ENCODE measurements at regions not wholly inside any gene's neighbourhood (a gene's known extent, or its start where the extent isn't known, plus 50 kb on each side); places are given as distances from the start of the nearest gene placed in this dataset.

GRCh38 chr20:57911512-57912226 lies 201.9 kb upstream of the PMEPA1 start:
- no peak overlapping the region for H3K27ac ChIP-seq (ENCODE audit: low read depth, low read length)
- H3K4me3 ChIP-seq (ENCODE audit: low read depth in 1 of 2, low read length in 2 of 2) = no peak overlapping the region
- peaks cover 0 to 3% of the 10 kb centered on the region in 2 donors for H3K27me3 ChIP-seq (ENCODE audit: control insufficient read depth in 1 of 2, insufficient read depth in 2 of 2, low read length in 2 of 2)
- H3K4me1 ChIP-seq (ENCODE audit: control insufficient read depth in 1 of 2, insufficient read depth in 2 of 2, low read length in 2 of 2) = no peaks in the 10 kb centered on the region
- no peaks in the 10 kb centered on the region for H3K9me3 ChIP-seq (ENCODE audit: control insufficient read depth in 1 of 2, low read length in 2 of 2)
- H3K9ac ChIP-seq (ENCODE audit: low read depth in 1 of 2, low read length in 2 of 2) = no peak overlapping the region
- H3K36me3 ChIP-seq (ENCODE audit: control insufficient read depth in 1 of 2, insufficient read depth in 2 of 2, low read length in 2 of 2) = no peaks in the 10 kb centered on the region

GRCh38 chr20:57910716-57911115 lies 200.9 kb upstream of the PMEPA1 start:
- H3K9ac ChIP-seq (ENCODE audit: low read depth in 1 of 2, low read length in 2 of 2) = no peak overlapping the region
- H3K4me3 ChIP-seq (ENCODE audit: low read depth in 1 of 2, low read length in 2 of 2) = no peak overlapping the region
- H3K4me1 ChIP-seq (ENCODE audit: control insufficient read depth in 1 of 2, insufficient read depth in 2 of 2, low read length in 2 of 2) = no peaks in the 10 kb centered on the region
- no peak overlapping the region for H3K27ac ChIP-seq (ENCODE audit: low read depth, low read length)
- H3K36me3 ChIP-seq (ENCODE audit: control insufficient read depth in 1 of 2, insufficient read depth in 2 of 2, low read length in 2 of 2) = no peaks in the 10 kb centered on the region
- H3K27me3 ChIP-seq (ENCODE audit: control insufficient read depth in 1 of 2, insufficient read depth in 2 of 2, low read length in 2 of 2) = peaks cover 0 to 3% of the 10 kb centered on the region in 2 donors
- no peaks in the 10 kb centered on the region for H3K9me3 ChIP-seq (ENCODE audit: control insufficient read depth in 1 of 2, low read length in 2 of 2)

GRCh38 chr20:57909763-57910331 lies 200.0 kb upstream of the PMEPA1 start:
- Histone ChIP-seq H3K27me3 (ENCODE audit: control insufficient read depth in 1 of 2, insufficient read depth in 2 of 2, low read length in 2 of 2) (peaks cover 0 to 3% of the 10 kb centered on the region in 2 donors), H3K9ac (ENCODE audit: low read depth in 1 of 2, low read length in 2 of 2) (no peak overlapping the region), H3K9me3 (ENCODE audit: control insufficient read depth in 1 of 2, low read length in 2 of 2) (no peaks in the 10 kb centered on the region), H3K27ac (ENCODE audit: low read depth, low read length) (no peak overlapping the region), H3K4me1 (ENCODE audit: control insufficient read depth in 1 of 2, insufficient read depth in 2 of 2, low read length in 2 of 2) (no peaks in the 10 kb centered on the region), H3K36me3 (ENCODE audit: control insufficient read depth in 1 of 2, insufficient read depth in 2 of 2, low read length in 2 of 2) (no peaks in the 10 kb centered on the region), H3K4me3 (ENCODE audit: low read depth in 1 of 2, low read length in 2 of 2) (no peak overlapping the region)

GRCh38 chr20:57908704-57909630 lies 199.2 kb upstream of the PMEPA1 start:
- H3K36me3 ChIP-seq (ENCODE audit: control insufficient read depth in 1 of 2, insufficient read depth in 2 of 2, low read length in 2 of 2) = no peaks in the 10 kb centered on the region
- H3K27ac ChIP-seq (ENCODE audit: low read depth, low read length) = no peak overlapping the region
- no peaks in the 10 kb centered on the region for H3K4me1 ChIP-seq (ENCODE audit: control insufficient read depth in 1 of 2, insufficient read depth in 2 of 2, low read length in 2 of 2)
- no peak overlapping the region for H3K4me3 ChIP-seq (ENCODE audit: low read depth in 1 of 2, low read length in 2 of 2)
- H3K9ac ChIP-seq (ENCODE audit: low read depth in 1 of 2, low read length in 2 of 2) = no peak overlapping the region
- no peaks in the 10 kb centered on the region for H3K9me3 ChIP-seq (ENCODE audit: control insufficient read depth in 1 of 2, low read length in 2 of 2)
- peaks cover 0 to 3% of the 10 kb centered on the region in 2 donors for H3K27me3 ChIP-seq (ENCODE audit: control insufficient read depth in 1 of 2, insufficient read depth in 2 of 2, low read length in 2 of 2)

GRCh38 chr20:57908226-57908625 lies 198.4 kb upstream of the PMEPA1 start:
- H3K4me3 ChIP-seq (ENCODE audit: low read depth in 1 of 2, low read length in 2 of 2) = no peak overlapping the region
- no peaks in the 10 kb centered on the region for H3K4me1 ChIP-seq (ENCODE audit: control insufficient read depth in 1 of 2, insufficient read depth in 2 of 2, low read length in 2 of 2)
- peaks cover 0 to 3% of the 10 kb centered on the region in 2 donors for H3K27me3 ChIP-seq (ENCODE audit: control insufficient read depth in 1 of 2, insufficient read depth in 2 of 2, low read length in 2 of 2)
- H3K9me3 ChIP-seq (ENCODE audit: control insufficient read depth in 1 of 2, low read length in 2 of 2) = no peaks in the 10 kb centered on the region
- no peak overlapping the region for H3K9ac ChIP-seq (ENCODE audit: low read depth in 1 of 2, low read length in 2 of 2)
- H3K27ac ChIP-seq (ENCODE audit: low read depth, low read length) = no peak overlapping the region
- H3K36me3 ChIP-seq (ENCODE audit: control insufficient read depth in 1 of 2, insufficient read depth in 2 of 2, low read length in 2 of 2) = no peaks in the 10 kb centered on the region

GRCh38 chr20:57907131-57908000 lies 197.6 kb upstream of the PMEPA1 start:
- H3K4me3 ChIP-seq (ENCODE audit: low read depth in 1 of 2, low read length in 2 of 2) = no peak overlapping the region
- peaks cover 0 to 3% of the 10 kb centered on the region in 2 donors for H3K27me3 ChIP-seq (ENCODE audit: control insufficient read depth in 1 of 2, insufficient read depth in 2 of 2, low read length in 2 of 2)
- no peak overlapping the region for H3K9ac ChIP-seq (ENCODE audit: low read depth in 1 of 2, low read length in 2 of 2)
- H3K4me1 ChIP-seq (ENCODE audit: control insufficient read depth in 1 of 2, insufficient read depth in 2 of 2, low read length in 2 of 2) = no peaks in the 10 kb centered on the region
- no peaks in the 10 kb centered on the region for H3K9me3 ChIP-seq (ENCODE audit: control insufficient read depth in 1 of 2, low read length in 2 of 2)
- no peak overlapping the region for H3K27ac ChIP-seq (ENCODE audit: low read depth, low read length)
- no peaks in the 10 kb centered on the region for H3K36me3 ChIP-seq (ENCODE audit: control insufficient read depth in 1 of 2, insufficient read depth in 2 of 2, low read length in 2 of 2)

GRCh38 chr20:57905448-57905847 lies 195.6 kb upstream of the PMEPA1 start:
- Histone ChIP-seq H3K9ac (ENCODE audit: low read depth in 1 of 2, low read length in 2 of 2) (no peak overlapping the region), H3K27ac (ENCODE audit: low read depth, low read length) (no peak overlapping the region), H3K36me3 (ENCODE audit: control insufficient read depth in 1 of 2, insufficient read depth in 2 of 2, low read length in 2 of 2) (no peaks in the 10 kb centered on the region), H3K4me1 (ENCODE audit: control insufficient read depth in 1 of 2, insufficient read depth in 2 of 2, low read length in 2 of 2) (no peaks in the 10 kb centered on the region), H3K9me3 (ENCODE audit: control insufficient read depth in 1 of 2, low read length in 2 of 2) (no peaks in the 10 kb centered on the region), H3K27me3 (ENCODE audit: control insufficient read depth in 1 of 2, insufficient read depth in 2 of 2, low read length in 2 of 2) (peaks cover 0 to 3% of the 10 kb centered on the region in 2 donors), H3K4me3 (ENCODE audit: low read depth in 1 of 2, low read length in 2 of 2) (no peak overlapping the region)

- Histone ChIP-seq H3K9me3 (ENCODE audit: control insufficient read depth in 1 of 2, low read length in 2 of 2) (no peaks in the 10 kb centered on the region), H3K4me1 (ENCODE audit: control insufficient read depth in 1 of 2, insufficient read depth in 2 of 2, low read length in 2 of 2) (no peaks in the 10 kb centered on the region), H3K27me3 (ENCODE audit: control insufficient read depth in 1 of 2, insufficient read depth in 2 of 2, low read length in 2 of 2) (peaks cover 0 to 3% of the 10 kb centered on the region in 2 donors), H3K36me3 (ENCODE audit: control insufficient read depth in 1 of 2, insufficient read depth in 2 of 2, low read length in 2 of 2) (no peaks in the 10 kb centered on the region), H3K4me3 (ENCODE audit: low read depth in 1 of 2, low read length in 2 of 2) (no peak overlapping the region), H3K27ac (ENCODE audit: low read depth, low read length) (no peak overlapping the region), H3K9ac (ENCODE audit: low read depth in 1 of 2, low read length in 2 of 2) (no peak overlapping the region)
These were observed 194.7 kb upstream of the PMEPA1 start for GRCh38 chr20:57904314-57905105.

GRCh38 chr20:57902473-57902872 lies 192.7 kb upstream of the PMEPA1 start:
- Histone ChIP-seq H3K9me3 (ENCODE audit: control insufficient read depth in 1 of 2, low read length in 2 of 2) (no peaks in the 10 kb centered on the region), H3K9ac (ENCODE audit: low read depth in 1 of 2, low read length in 2 of 2) (no peak overlapping the region), H3K4me1 (ENCODE audit: control insufficient read depth in 1 of 2, insufficient read depth in 2 of 2, low read length in 2 of 2) (peaks cover 3 to 7% of the 10 kb centered on the region in 2 donors), H3K27ac (ENCODE audit: low read depth, low read length) (no peak overlapping the region), H3K27me3 (ENCODE audit: control insufficient read depth in 1 of 2, insufficient read depth in 2 of 2, low read length in 2 of 2) (peaks cover 0 to 2% of the 10 kb centered on the region in 2 donors), H3K36me3 (ENCODE audit: control insufficient read depth in 1 of 2, insufficient read depth in 2 of 2, low read length in 2 of 2) (no peaks in the 10 kb centered on the region), H3K4me3 (ENCODE audit: low read depth in 1 of 2, low read length in 2 of 2) (no peak overlapping the region)

All from duodenal mucosa (tissue), 2 donors.